SH-SY5Y (cell line): ENCODE measurements at regions not wholly inside any gene's neighbourhood (a gene's known extent, or its start where the extent isn't known, plus 50 kb on each side); places are given as distances from the start of the nearest gene placed in this dataset.

ENCODE experiments used
- GATA2 ChIP-seq: IDR thresholded peaks from 2 replicates; pipeline ENCODE4 v1.6.1; 2011; ENCODE audit warnings: mild to moderate bottlenecking, low read depth, low read length
- GATA3 ChIP-seq: IDR thresholded peaks from 2 replicates; pipeline ENCODE4 v1.6.1; 2011; ENCODE audit warnings: low read depth, mild to moderate bottlenecking, low read length, moderate library complexity

DNA sequence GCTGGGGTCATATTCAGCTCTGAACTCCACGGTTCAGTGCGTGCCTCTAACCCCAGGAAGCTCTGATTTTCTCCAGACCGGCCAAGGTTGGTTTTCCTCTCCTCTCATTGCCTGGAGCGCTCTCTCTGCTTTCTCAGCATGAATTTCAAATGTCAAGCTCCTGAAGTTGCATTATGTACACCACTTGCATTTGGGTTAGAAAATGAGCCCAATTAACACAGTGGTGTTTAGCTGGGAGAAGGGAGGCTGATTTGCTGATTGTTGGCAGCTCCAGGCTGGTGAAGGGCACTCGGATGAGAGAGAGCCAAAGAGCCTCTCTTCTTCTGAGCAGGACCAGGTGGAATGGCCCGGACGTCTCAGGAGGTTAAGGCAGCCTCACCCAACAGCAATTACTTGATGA is 570.9 kb downstream of the VRK1 start:
- TF ChIP-seq GATA2 (no peak), GATA3 (no peak)
